GM12865 (cell line): ENCODE measurements at regions not wholly inside any gene's neighbourhood (a gene's known extent, or its start where the extent isn't known, plus 50 kb on each side); places are given as distances from the start of the nearest gene placed in this dataset.
A peak's percentile ranks its signal among the peaks of the same experiment; 100 is the strongest.
"Not testable (repeated sequence)": the region's sequence is repeated elsewhere in the genome, so short reads cannot be mapped to it uniquely, and the experiment has no call there.

Experiments used
- DNase-seq: peaks from one replicate; pipeline ENCODE4 v3.0.0; 2010; ENCODE audit warnings: low read depth
- H3K4me3 ChIP-seq: 2 replicates; pipeline ENCODE4 v1.5.1; 2011; ENCODE audit warnings: mild to moderate bottlenecking, low read depth, low read length, control low read depth
- TF ChIP-seq, protein P1 (sequence below): IDR thresholded peaks from 2 replicates; pipeline ENCODE4 v1.5.1; 2011; ENCODE audit warnings: low read length, control low read depth, low read depth, inconsistent platforms; ENCODE audit not compliant: insufficient read depth; ENCODE audit errors: missing control alignments

DNA sequence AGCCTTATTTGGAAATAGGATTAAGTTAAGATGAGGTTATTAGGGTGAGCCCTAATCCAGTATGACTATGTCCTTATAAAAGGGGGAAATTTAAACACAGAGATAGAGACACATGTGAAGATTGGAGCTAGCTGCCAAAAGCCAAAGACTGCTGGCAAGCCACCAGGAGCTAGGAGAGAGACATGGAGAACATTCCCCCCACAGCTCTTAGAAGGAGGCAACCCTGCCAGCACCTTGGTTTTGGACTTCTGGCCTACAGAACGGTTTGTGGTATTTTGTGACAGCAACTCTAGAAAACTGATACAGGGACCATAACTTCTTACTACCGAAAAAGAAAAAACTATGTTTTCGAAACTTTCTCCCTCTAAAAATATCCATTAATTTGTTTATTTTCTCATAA, 245.3 kb upstream of the RARB start:
- DNase-seq = no peak
- TF ChIP-seq, protein P1, sequence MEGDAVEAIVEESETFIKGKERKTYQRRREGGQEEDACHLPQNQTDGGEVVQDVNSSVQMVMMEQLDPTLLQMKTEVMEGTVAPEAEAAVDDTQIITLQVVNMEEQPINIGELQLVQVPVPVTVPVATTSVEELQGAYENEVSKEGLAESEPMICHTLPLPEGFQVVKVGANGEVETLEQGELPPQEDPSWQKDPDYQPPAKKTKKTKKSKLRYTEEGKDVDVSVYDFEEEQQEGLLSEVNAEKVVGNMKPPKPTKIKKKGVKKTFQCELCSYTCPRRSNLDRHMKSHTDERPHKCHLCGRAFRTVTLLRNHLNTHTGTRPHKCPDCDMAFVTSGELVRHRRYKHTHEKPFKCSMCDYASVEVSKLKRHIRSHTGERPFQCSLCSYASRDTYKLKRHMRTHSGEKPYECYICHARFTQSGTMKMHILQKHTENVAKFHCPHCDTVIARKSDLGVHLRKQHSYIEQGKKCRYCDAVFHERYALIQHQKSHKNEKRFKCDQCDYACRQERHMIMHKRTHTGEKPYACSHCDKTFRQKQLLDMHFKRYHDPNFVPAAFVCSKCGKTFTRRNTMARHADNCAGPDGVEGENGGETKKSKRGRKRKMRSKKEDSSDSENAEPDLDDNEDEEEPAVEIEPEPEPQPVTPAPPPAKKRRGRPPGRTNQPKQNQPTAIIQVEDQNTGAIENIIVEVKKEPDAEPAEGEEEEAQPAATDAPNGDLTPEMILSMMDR = no peak
- no peak overlapping the region for H3K4me3 ChIP-seq

DNA sequence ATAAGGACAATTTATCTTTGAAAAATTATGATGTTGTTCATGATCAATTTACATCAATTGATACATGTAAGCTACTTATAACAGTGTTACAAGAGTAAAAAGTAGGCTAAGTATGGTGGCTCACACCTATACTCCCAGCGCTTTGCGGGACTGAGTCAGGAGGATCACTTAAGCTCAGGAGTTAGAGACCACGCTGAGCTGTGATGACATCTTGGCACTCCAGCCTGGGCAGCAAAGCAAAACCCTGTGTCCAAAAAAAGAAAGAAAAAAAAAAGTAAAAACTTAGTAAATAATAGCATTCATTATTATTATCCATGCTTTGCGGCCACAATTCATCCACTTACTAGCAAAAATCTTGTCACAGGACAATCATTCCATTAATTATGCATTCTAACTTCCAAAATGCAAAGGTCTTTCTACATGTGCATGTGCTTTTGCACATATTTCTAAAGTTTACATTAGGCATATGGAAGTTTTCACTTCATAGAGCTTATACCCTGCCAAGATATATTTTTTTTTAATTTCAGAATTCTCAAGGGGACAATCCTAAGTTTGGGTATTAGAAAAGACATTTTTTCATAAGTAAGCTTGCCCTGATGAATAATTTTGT, 243.3 kb upstream of the RARB start:
- TF ChIP-seq, protein P1 = no peak
- H3K4me3 ChIP-seq = no peak overlapping the region
- no peak for DNase-seq

DNA sequence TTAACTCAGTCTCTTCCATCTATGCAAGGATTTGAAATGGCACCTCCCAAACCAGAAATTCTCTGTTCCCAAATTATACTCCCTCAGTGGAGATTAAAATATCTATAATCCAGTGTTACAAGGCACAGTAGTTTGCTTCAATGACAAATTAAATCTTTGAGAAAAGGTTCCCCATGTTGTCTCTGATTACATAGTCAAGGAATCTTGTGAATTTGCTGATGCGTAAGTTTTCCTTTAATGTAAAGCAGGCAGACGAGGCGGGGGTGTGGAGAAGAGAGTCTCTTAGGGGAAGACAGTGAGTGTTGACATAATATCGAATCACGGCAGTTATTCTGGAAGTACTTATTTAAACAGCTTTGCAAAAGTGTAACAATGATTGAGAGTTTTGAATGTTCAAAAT, 236.4 kb upstream of the RARB start:
- H3K4me3 ChIP-seq = no peak overlapping the region
- TF ChIP-seq, protein P1 = no peak
- DNase-seq = no peak

DNA sequence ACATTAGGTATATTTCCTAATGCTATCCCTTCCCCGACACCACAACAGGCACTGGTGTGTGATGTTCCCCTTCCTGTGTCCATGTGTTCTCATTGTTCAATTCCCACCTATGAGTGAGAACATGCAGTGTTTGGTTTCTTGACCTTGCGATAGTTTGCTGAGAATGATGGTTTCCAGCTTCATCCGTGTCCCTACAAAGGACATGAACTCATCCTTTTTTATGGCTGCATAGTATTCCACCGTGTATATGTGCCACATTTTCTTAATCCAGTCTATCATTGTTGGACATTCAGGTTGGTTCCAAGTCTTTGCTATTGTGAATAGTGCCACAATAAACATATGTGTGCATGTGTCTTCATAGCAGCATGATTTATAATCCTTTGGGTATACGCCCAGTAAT, 228.5 kb upstream of the RARB start:
- DNase-seq, H3K4me3 ChIP-seq: not testable (repeated sequence)

DNA sequence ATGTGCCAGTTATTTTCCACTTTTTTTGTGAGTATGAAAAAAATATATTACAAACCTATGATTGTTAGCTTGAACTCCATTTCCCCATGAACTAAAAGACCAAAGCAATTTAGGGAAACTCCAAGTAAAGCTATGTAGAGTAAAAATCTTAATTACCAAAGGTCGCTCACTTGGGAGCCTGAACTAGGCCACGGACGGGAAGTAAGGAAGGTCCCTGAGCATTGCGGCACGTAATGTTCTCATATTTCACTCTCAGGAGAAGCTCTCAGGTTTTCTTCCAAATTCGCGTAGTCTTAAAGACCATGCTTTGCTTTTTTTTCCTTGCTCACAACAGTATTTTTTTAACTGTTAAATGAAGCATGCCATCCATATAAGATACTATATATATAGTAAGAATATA, 215.3 kb upstream of the RARB start:
- H3K4me3 ChIP-seq = no peak overlapping the region
- DNase-seq = no peak
- TF ChIP-seq, protein P1 = no peak

DNA sequence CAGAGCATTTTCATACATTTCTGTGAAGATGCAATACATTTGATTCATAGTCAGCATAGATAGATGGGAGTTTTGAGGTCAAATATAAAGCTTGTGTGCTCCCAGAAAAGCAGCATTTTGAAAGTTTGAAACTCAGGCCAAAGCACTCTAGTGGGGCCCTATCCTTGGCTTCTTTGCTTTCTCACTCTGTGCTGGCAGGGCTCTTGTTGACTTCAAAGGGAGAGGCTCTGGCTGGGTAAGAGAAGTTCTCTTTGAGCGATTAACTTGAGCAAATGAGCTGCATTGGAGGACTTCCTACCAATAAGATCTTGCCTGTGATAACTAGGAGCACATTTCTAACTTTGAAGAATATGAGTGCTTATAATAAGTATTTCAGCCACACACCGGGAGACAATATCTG, 214.0 kb upstream of the RARB start:
- DNase-seq = no peak
- TF ChIP-seq, protein P1 = no peak
- H3K4me3 ChIP-seq = no peak overlapping the region

DNA sequence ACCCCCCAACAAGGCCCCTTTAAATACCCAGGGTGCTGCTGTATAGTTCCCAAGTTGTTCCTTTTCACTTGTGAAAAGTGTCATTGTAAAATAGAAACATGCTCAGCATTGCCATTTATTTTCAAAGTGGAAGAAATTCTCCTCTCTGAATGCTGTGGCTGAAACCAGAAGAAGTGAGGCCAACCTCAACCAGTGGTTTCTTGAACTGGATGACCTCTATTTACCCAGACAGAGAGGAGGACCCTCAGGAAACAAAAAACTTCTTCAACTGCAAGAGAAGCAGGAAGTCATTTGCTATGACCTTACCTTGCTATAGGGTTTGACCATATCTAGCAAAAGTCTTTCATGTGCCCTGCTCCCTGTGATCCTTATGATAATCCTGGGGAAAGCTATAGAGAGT, 209.7 kb upstream of the RARB start:
- no peak overlapping the region for H3K4me3 ChIP-seq
- TF ChIP-seq, protein P1 = no peak
- peak; percentile 6 for DNase-seq
